IMR-90 (cell line): ENCODE measurements at regions not wholly inside any gene's neighbourhood (a gene's known extent, or its start where the extent isn't known, plus 50 kb on each side); places are given as distances from the start of the nearest gene placed in this dataset.
A peak's percentile ranks its signal among the peaks of the same experiment; 100 is the strongest.

Experiments used
- ATAC-seq: fragments of 200-7000 bp; cut with Tn5 transposase; 2 replicates; pipeline ENCODE4 v1.9.1; 2020; ENCODE audit warnings: low read depth, mild to moderate bottlenecking, moderate library complexity
- BruUV-seq: library from RNA; stranded (reverse); fragments of 400-500 nt; replicated peaks from 2 replicates; lab custom pipeline; 2021; lab: Mats Ljungman, UMichigan
- CTCF ChIA-PET: fragments of 300-600 bp; formaldehyde crosslinking; extraction: SDS; loops from one replicate; lab custom pipeline; 2021; ENCODE audit warnings: antibody characterized with exemption; lab: Yijun Ruan, JAX
- POLR2A ChIA-PET: fragments of 300-600 bp; sonication (Branson Sonifier 250); formaldehyde crosslinking; loops from one replicate; lab custom pipeline; 2022; ENCODE audit warnings: antibody characterized with exemption; ENCODE audit not compliant: unreplicated experiment; lab: Charles Lee
- DNase-seq: peaks from one replicate; pipeline ENCODE4 v3.0.0; 2013
- H2AFZ ChIP-seq: replicated peaks from 2 replicates; pipeline ENCODE3; 2013; ENCODE audit warnings: low read length, mild to moderate bottlenecking; ENCODE audit not compliant: poor library complexity
- H2AK5ac ChIP-seq: 2 replicates; pipeline ENCODE4 v1.6.1; 2013; ENCODE audit warnings: low read depth, low read length, inconsistent platforms
- H2AK9ac ChIP-seq: replicated peaks from 2 replicates; pipeline ENCODE3; 2013; ENCODE audit warnings: mild to moderate bottlenecking, low read depth, low read length, moderate library complexity; ENCODE audit not compliant: poor library complexity
- H2BK120ac ChIP-seq: 2 replicates; pipeline ENCODE4 v1.6.1; 2013; ENCODE audit warnings: low read depth, low read length, inconsistent platforms
- H2BK15ac ChIP-seq: 3 replicates; pipeline ENCODE4 v1.6.1; 2013; ENCODE audit warnings: low read depth, low read length, inconsistent platforms
- H2BK20ac ChIP-seq: 2 replicates; pipeline ENCODE4 v1.6.1; 2013; ENCODE audit warnings: low read depth, mild to moderate bottlenecking, inconsistent platforms, low read length, moderate library complexity
- H2BK5ac ChIP-seq: 2 replicates; pipeline ENCODE4 v1.6.1; 2013; ENCODE audit warnings: mild to moderate bottlenecking, low read depth, low read length, inconsistent platforms; ENCODE audit not compliant: poor library complexity, severe bottlenecking
- H3K14ac ChIP-seq: replicated peaks from 2 replicates; pipeline ENCODE4 v1.6.1; 2013; ENCODE audit warnings: low read depth, low read length, inconsistent platforms
- H3K18ac ChIP-seq: 2 replicates; pipeline ENCODE4 v1.6.1; 2013; ENCODE audit warnings: low read depth, low read length, control low read depth
- H3K23ac ChIP-seq: 2 replicates; pipeline ENCODE4 v1.6.1; 2013; ENCODE audit warnings: low read depth, low read length, inconsistent platforms
- H3K27ac ChIP-seq: 2 replicates; pipeline ENCODE4 v1.5.1; 2013; ENCODE audit warnings: mild to moderate bottlenecking, control low read depth, low read length; ENCODE audit not compliant: insufficient read depth
- H3K27me3 ChIP-seq: 2 replicates; pipeline ENCODE4 v1.6.1; 2013; ENCODE audit warnings: low read length; ENCODE audit not compliant: control insufficient read depth, insufficient read depth
- H3K36me3 ChIP-seq: 2 replicates; pipeline ENCODE4 v1.6.1; 2013; ENCODE audit warnings: low read length, mixed read lengths; ENCODE audit not compliant: control insufficient read depth, insufficient read depth
- H3K4ac ChIP-seq: 2 replicates; pipeline ENCODE4 v1.6.1; 2013; ENCODE audit warnings: low read depth, low read length, inconsistent platforms
- H3K4me1 ChIP-seq: 2 replicates; pipeline ENCODE4 v1.6.1; 2013; ENCODE audit warnings: low read length, mixed read lengths; ENCODE audit not compliant: control insufficient read depth, insufficient read depth
- H3K4me2 ChIP-seq: 2 replicates; pipeline ENCODE4 v1.6.1; 2013; ENCODE audit warnings: low read depth, mild to moderate bottlenecking, control low read depth, low read length, moderate library complexity
- H3K4me3 ChIP-seq: 2 replicates; pipeline ENCODE4 v1.5.1; 2013; ENCODE audit warnings: low read depth, mild to moderate bottlenecking, control low read depth, low read length, moderate library complexity; ENCODE audit not compliant: insufficient read depth
- H3K56ac ChIP-seq: 2 replicates; pipeline ENCODE4 v1.6.1; 2013; ENCODE audit warnings: low read length, inconsistent platforms; ENCODE audit not compliant: insufficient read depth; ENCODE audit errors: extremely low read depth
- H3K79me1 ChIP-seq, 2 experiments: 2 replicates each; pipeline ENCODE4 v1.6.1; 2013; ENCODE audit warnings: low read length in 2 of 2, inconsistent platforms in 1 of 2, low read depth in 1 of 2
- H3K9ac ChIP-seq: 2 replicates; pipeline ENCODE4 v1.6.1; 2013; ENCODE audit warnings: low read depth, low read length, control low read depth
- H3K9me1 ChIP-seq: 2 replicates; pipeline ENCODE4 v1.6.1; 2013; ENCODE audit warnings: low read length, inconsistent platforms; ENCODE audit not compliant: insufficient read depth
- H3K9me3 ChIP-seq: 2 replicates; pipeline ENCODE4 v1.6.1; 2013; ENCODE audit warnings: low read length; ENCODE audit not compliant: control insufficient read depth, insufficient read depth
- H4K20me1 ChIP-seq: 2 replicates; pipeline ENCODE4 v1.6.1; 2013; ENCODE audit warnings: low read length, inconsistent platforms; ENCODE audit not compliant: insufficient read depth
- H4K5ac ChIP-seq: 2 replicates; pipeline ENCODE4 v1.6.1; 2013; ENCODE audit warnings: mild to moderate bottlenecking, low read depth, low read length, control low read depth
- H4K8ac ChIP-seq, 2 experiments: 2 replicates each; pipeline ENCODE4 v1.6.1; 2013; ENCODE audit warnings: low read depth in 2 of 2, low read length in 2 of 2, control low read depth in 1 of 2, inconsistent platforms in 1 of 2
- H4K91ac ChIP-seq: 2 replicates; pipeline ENCODE4 v1.6.1; 2013; ENCODE audit warnings: low read depth, low read length, inconsistent platforms; ENCODE audit not compliant: insufficient read depth
- CEBPB ChIP-seq: IDR thresholded peaks from 2 replicates; pipeline ENCODE4 v1.6.1; 2012; ENCODE audit warnings: low read depth, low read length, improper control_type of control experiment
- RFX5 ChIP-seq: IDR thresholded peaks from 2 replicates; pipeline ENCODE4 v1.8.0; 2012; ENCODE audit warnings: low read depth, mild to moderate bottlenecking, low read length, moderate library complexity
- dilution Hi-C: fragments of 300-500 bp; cut with HindIII; formaldehyde crosslinking; loops from one replicate; pipeline ENCODE4 v1.14.3; 2018; ENCODE audit warnings: low sequenced_read_pairs; ENCODE audit not compliant: unreplicated experiment
- in situ Hi-C: fragments of 300-500 bp; cut with MboI; formaldehyde crosslinking; loops from 3 replicates; pipeline ENCODE4 v1.14.3; 2019; ENCODE audit warnings: low sequenced_read_pairs, inconsistent platforms, mixed read lengths
- intact Hi-C: fragments of 100-400 bp; cut with micrococcal nuclease; formaldehyde crosslinking; loops from 2 replicates; pipeline ENCODE4 v1.10.0; 2022

- Histone ChIP-seq H2AK5ac (no peak overlapping the region), H3K9ac (no peak overlapping the region), H3K23ac (no peak overlapping the region), H3K14ac (no peak overlapping the region), H3K36me3 (no peaks in the 10 kb centered on the region), H3K4me3 (no peak overlapping the region), H3K9me3 (no peaks in the 10 kb centered on the region), H4K5ac (no peak overlapping the region), H3K4ac (no peak overlapping the region), H4K8ac (no peak overlapping the region), H2BK120ac (no peak overlapping the region; the same call in 1 of the 2 replicates), H3K4me1 (no peaks in the 10 kb centered on the region), H3K27me3 (no peaks in the 10 kb centered on the region), H3K27ac (no peak overlapping the region), H4K91ac (no peak overlapping the region), H2AK9ac (no peak overlapping the region), H3K56ac (no peak overlapping the region), H3K4me2 (no peak overlapping the region), H3K9me1 (no peaks in the 10 kb centered on the region), H4K20me1 (no peaks in the 10 kb centered on the region), H3K79me1 (no peaks in the 10 kb centered on the region), H2BK20ac (no peak overlapping the region), H2BK15ac (no peak overlapping the region), H2AFZ (no peak overlapping the region), H3K18ac (no peak overlapping the region), H2BK5ac (no peak overlapping the region)
- DNase-seq (peak; percentile 13), ATAC-seq (no peak)
- POLR2A ChIA-PET, result no interaction called here
- intact Hi-C loops, result loop anchor here (10.0 kb wide), 2 partner anchors 224 to 684 kb away; partner anchors contain the start of gene FGGY
- in situ Hi-C loops, result no loop called here
- dilution Hi-C loops, result no loop called here
- TF ChIP-seq RFX5 (no peak), CEBPB (peak; percentile 44; the same call in 1 of the 2 replicates)
- CTCF ChIA-PET, result no interaction called here
- no TSS peak for BruUV-seq
Measured at GRCh38 chr1:59070610-59071009, 226.3 kb upstream of the FGGY start.
